HG03135 (cell line): ENCODE measurements at regions not wholly inside any gene's neighbourhood (a gene's known extent, or its start where the extent isn't known, plus 50 kb on each side); places are given as distances from the start of the nearest gene placed in this dataset.
"Not testable (repeated sequence)": the region's sequence is repeated elsewhere in the genome, so short reads cannot be mapped to it uniquely, and the experiment has no call there.

Source experiments
- ATAC-seq: cut with Tn5 transposase; IDR thresholded peaks from one replicate; pipeline ENCODE4 v1.9.1; 2021; ENCODE audit warnings: mild to moderate bottlenecking, moderate library complexity; ENCODE audit not compliant: unreplicated experiment

DNA sequence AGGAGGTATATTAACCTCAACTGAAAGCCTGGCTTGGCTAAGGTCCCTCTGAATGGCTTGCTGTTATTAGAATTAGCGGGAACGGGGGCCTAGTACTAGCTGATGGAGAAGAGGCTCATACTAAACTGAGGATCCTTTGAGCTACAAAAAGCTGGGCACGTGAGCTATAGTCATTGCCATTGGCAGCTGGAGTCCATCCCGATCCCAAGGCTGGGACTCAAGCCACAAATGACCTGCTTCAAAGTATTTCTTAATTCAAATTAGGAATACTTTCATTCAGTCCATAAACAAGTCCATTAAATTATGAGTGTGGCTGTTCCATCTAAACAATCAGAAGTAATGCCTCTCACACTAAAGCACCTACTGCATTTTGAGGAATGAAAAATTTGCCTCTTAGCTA lies 114.5 kb downstream of the DACT1 start:
- ATAC-seq: no peak

- ATAC-seq: no peak
Observed at GRCh38 chr14:58752771-58753201, 115.0 kb downstream of the DACT1 start.

DNA sequence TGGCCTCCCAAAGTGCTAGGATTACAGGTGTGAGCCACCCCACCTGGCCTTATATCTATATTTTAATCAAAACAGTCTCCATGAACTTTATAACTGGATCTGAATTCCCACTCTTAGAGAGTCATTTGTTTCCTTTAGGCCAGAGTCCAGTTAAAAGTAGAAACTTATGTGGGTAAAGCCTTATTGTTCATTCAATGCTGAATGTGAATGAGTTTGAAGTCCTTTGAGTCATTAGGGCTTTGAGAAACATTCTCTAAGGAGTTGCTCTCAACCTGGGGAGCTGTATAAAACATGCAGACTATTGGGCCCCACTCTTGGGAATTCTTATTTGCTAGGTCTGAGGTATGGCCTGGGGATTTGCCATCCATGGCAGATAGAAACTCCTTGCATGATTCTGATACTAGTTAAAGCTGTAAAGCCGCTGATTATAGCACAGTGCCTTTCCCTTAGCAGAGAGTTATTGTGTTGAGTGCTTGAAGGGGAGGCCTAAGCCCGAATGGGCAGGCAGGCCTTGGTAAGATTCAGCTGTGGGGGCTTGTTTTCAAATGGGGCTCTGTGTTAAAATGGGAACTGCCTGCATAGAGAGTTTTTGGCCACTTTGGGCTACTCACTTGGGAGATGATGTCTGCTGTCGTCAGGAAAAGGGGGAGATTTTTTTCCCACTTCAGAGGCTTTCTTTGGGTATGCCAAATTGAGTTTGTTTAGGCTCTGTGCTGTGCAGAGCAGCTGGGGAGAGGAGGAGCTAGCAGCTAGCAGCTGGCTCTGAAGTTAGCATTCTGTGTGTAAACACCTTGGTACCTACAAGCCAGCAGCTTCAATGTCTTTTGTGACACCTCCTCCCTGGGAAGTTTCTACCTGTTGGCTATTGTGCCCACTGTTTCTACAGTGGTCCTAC lies 117.5 kb downstream of the DACT1 start:
- no peak for ATAC-seq

GRCh38 chr14:58760121-58760520 lies 122.4 kb downstream of the DACT1 start:
- ATAC-seq: no peak

GRCh38 chr14:58762629-58763028 lies 124.9 kb downstream of the DACT1 start:
- no peak for ATAC-seq

GRCh38 chr14:58763210-58763609 lies 125.4 kb downstream of the DACT1 start:
- ATAC-seq: no peak

DNA sequence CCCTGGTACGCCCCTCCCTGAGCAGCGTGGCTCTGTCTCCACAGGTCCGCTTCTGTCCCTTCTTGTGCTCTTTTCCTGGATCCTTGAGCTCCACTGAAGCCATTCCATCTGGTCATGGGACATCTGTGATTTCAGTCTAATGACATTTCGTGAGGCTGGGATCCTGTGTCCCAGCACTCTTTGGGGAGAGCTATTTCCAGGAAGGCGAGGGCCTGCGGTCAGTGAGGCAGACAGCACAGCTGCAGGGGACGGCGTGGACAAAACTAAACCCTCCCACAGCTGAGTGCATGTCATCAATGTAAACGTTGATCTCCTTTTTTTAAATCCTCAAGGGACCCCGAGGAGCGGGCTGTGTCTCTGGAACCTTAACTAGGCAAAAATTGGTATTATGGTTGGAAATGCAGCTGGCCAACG lies 127.7 kb downstream of the DACT1 start:
- ATAC-seq: no peak

DNA sequence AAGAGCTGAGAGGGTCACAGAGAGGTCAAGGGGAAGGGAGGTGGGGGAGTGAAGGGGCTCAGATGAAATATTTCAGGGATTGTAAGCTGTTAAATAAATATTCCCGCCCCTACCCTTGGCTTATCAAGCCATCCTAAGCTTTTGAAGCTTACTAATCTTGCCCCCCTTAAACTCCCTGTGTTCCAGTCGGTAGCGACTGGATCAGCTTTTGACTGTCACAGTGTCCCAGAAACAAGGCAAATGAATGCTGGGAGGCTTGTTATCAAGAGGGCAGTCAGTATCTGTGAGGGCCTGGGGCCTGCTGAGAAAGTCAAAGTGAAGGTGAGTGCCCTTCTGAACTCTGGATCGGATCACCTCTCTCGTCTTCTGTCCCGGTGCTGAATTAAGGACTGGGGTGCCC lies 128.1 kb downstream of the DACT1 start:
- no peak for ATAC-seq

DNA sequence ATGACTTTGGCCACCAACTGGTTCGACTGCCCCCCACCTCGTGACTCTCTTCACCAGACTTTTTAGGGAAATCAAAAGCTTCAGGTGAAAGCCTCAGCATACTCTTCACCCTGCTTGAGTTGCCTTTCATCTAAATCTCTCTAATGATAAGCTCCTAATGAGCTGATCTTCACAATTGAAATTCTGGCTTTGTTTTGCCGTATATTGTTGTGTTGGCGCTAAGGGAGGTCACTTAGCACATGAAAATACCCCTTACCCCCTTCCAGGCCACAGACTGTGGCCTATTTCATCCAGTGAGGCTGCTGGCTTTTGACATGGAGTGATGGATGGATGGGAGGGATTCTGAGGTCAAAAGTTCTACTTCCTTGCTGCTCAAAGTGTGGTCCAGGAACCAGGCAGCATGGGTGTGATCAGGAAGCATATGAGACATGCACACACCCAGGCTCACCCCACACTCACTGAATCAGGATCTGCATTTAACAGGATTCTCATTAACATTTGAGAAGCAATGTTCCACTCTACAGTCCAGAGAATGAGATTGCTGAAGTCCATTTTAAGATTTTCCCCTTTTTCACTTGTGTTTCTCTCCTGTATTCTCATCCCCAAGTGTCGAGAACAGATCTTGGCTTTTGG lies 131.4 kb downstream of the DACT1 start:
- no peak for ATAC-seq

GRCh38 chr14:58769771-58770170 lies 132.0 kb downstream of the DACT1 start:
- no peak for ATAC-seq

- ATAC-seq: no peak
Observed at GRCh38 chr14:58770491-58770982, 132.8 kb downstream of the DACT1 start.

DNA sequence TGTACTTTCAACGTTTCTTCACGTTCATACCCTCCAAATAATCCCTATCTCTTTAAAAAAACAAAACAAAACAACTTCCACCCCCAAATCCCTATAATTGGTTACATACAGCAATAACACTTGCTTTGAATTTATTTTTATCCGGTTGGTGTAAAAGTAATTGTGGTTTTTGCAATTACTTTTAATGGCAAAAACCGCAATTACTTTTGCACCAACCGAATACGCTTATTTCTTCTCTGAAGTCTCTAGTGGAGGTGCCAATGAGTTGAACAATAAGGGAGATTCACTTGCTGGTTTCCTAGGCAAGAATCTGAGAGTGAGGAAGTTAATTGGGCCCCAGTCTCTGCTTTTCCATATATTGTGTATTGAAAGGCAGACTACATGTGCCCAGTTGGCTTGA lies 133.3 kb downstream of the DACT1 start:
- no peak for ATAC-seq

GRCh38 chr14:58772116-58772515 lies 134.4 kb downstream of the DACT1 start:
- no peak for ATAC-seq

DNA sequence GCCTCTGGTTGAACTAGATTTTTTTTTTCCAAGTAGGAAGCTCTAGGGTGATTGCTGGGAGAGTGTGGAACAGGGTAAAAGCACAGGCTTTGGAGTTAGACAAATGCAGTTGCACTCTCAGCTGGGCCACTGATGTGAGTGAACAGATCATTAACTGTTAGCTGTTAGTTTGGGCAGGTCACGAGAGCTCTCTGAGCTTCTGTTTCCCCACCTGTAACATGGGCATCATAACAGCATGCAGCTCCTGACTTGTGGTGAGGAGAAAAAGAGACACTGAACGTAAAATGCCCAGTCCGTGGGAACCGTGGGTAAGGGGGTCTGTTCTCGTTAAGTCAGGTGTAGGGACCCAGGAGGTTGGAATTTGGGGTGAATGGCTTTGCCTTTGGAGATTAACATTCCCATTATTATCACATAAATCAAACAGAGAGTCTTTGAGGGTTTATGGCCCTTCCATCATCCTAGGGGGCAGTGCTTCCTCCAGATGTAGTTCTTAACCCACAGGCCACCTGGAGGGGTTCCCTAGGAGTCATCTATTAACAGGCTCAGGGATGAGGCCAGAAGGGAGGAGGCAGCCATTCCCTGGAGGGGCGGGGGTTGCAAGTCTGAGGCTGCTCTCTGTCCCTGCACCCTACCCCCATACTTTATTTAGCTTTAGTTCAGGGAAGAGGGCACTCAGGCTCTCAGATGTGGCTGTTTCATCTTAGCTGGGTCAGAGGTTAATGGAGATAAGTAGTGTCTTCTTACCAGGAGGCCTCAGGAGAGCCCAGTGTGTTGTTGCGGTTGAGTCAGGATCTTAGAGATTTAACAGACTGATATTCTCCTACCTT lies 135.2 kb downstream of the DACT1 start:
- no peak for ATAC-seq

DNA sequence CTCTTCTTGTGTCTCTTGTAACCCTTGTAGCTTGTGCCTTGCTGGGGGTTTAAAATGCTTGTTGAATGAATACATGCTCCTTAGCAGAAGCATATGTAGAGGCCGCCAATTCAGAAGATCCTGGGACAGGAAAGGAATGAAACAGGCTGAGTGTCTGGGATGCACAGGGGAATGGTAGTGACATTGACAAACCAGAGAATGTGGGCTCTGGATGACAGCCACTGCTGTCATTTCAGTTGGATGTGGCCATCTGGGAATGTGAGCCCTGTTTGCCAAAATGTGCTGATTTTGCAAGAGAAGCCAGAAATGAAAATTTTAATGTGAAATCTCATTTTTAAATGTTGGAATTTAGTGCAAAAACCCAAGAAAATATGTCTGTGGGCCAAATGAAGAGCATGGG lies 136.8 kb downstream of the DACT1 start:
- no peak for ATAC-seq

GRCh38 chr14:58775130-58775529 lies 137.4 kb downstream of the DACT1 start:
- ATAC-seq: not testable (repeated sequence)

GRCh38 chr14:58776516-58776915 lies 138.8 kb downstream of the DACT1 start:
- ATAC-seq: no peak

DNA sequence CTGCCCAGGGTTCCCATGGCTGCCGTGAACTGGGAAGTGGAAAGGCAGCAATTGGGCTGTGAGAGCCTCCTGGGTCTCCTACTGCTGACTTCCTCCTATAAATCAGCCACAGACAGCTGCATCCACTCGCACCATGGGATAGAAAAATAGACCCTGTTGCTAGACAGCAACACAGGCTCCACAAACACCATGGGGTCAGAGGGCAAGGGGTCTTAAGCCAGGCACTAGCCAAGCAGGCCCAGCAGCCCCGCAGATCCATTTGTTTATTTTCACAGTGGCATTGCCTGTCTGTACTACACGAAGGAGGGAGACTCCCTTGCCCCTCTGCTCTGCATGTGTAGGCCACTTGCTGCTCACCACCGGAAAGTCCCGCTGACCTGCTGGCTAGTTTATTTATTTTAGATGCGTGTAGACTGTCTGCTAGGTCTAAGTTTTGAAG lies 139.8 kb downstream of the DACT1 start:
- no peak for ATAC-seq

DNA sequence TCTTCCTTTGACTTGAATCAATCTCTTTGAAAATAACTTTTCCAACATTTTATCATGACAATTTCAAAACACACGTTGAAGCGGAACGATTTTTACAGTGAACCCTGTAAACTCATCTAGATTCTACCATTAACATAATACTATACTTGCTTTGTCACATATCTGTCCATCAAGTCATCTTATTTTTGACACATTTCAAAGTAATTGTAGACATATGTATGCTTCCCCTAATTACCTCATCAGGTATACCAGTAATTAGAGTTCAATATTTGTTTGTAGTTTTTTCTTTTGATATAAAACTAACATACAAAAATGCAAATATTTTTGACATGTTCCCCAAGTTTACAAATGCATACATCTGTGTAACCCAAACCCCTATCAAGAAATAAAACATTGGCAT lies 140.4 kb downstream of the DACT1 start:
- ATAC-seq: no peak

GRCh38 chr14:58779376-58779775 lies 141.6 kb downstream of the DACT1 start:
- ATAC-seq: no peak

DNA sequence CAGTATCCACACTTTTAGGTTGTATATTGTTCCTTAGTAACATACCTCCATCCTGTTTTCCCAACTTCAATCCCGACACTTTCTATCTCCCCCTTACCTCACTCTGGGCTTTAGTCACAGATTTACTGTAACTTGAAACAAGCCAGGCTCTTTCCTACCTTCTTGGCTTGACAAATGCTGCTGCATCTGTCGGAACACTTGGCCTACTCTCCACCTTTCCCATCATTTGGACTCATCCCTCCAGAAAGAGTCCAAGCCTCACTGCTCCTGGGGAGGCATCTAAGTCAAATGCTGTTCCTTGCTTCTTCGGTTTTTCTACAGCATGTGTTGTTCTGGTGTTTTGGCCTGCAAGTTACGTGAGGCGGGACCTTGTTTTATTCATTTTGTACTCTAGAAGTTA lies 142.4 kb downstream of the DACT1 start:
- no peak for ATAC-seq
